SH-SY5Y (cell line): ENCODE measurements at regions not wholly inside any gene's neighbourhood (a gene's known extent, or its start where the extent isn't known, plus 50 kb on each side); places are given as distances from the start of the nearest gene placed in this dataset.

Experiments used
- GATA2 ChIP-seq: IDR thresholded peaks from 2 replicates; pipeline ENCODE4 v1.6.1; 2011; ENCODE audit warnings: mild to moderate bottlenecking, low read depth, low read length
- GATA3 ChIP-seq: IDR thresholded peaks from 2 replicates; pipeline ENCODE4 v1.6.1; 2011; ENCODE audit warnings: low read depth, mild to moderate bottlenecking, low read length, moderate library complexity

DNA sequence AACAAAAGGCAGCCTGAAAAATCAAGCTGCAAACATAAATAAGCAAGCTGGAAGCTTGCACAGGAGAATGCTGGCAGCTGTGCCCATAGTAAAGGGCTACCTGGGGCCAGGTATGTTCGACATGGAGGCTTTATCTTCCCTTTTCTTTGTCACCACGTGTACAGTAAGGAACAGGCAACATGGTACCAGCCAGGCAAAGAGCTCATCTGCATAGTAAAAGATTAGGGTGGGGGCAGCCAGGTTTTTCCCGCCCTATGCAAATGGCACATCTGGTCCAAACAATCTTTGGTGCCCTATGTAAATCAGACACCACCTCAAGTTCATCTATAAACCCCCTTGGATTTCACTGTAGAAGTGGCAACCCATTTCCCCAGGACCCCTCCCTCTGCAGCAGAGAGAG lies 625.1 kb downstream of the TYW1 start:
- TF ChIP-seq GATA3: no peak
- TF ChIP-seq GATA2: no peak
